ENCODE measurements at regions not wholly inside any gene's neighbourhood (a gene's known extent, or its start where the extent isn't known, plus 50 kb on each side); places are given as distances from the start of the nearest gene placed in this dataset.

DNA sequence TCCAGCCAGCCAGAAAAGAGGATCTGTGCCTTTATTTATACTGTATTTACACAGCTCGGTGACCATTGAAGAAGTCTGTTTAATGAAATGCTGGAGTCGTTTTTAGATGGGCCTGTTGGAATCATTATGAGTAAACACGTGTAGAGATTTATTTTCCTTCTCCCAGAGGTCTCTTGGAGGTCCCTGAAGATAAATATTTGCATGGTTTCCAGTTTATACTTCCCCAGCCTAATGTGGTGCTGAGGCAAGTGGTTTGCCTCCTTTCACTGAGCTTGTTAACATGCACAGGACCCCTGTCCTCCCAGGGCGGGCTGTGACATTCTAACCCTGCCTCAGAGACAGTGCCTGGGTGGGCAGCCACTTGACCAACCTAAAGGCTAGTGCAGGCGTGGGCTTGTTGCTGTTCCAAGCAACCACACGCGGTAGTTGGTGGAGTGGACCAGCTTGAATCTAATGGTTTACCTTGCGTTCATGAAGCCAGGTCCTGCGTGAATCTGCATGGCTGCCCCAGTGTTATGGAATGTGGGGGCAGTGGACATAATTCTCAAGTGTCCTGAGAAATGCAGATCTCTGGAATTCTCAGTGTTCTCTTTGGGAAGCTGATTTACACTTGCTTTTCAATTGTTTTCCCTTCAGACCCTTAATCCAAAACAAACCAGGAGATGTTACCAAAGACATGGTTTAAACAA lies 130.2 kb upstream of the DLX2 start:
- DNase-seq: no peak

DNA sequence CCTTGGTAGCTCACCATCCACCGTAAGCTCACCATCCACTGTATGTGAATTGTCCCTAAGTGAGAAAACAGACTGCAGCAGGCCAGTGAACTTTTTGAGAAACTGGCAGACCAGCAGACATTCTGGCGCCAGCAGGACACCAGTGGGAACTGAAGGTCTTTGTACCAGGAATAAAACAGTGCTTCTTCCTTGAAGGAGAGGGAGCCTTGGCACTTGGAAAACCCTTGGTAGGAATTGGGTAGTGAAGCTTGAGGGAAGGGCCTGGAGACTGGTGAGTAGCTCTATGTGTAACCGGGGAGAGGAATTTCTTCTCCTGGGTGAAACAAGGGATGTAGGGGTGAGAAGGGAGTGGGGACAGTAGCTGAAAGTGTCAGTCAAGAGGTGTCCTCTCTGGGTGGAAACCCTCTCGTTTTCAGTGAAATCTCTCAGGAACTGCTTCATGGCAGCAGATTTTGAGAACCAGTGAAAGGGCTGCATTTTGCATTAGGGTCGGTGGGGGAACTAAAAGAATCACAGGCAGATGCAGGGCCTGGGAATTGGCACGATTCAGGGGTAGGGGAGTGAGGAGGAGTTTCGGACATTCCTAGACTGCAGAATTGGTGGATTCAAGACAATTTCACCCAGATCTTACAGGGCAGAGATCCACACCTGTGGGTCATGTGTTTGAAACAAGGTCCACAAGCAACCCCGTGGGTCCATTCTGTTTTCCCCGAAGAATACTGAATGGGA lies 131.5 kb upstream of the DLX2 start:
- no peak for DNase-seq

DNA sequence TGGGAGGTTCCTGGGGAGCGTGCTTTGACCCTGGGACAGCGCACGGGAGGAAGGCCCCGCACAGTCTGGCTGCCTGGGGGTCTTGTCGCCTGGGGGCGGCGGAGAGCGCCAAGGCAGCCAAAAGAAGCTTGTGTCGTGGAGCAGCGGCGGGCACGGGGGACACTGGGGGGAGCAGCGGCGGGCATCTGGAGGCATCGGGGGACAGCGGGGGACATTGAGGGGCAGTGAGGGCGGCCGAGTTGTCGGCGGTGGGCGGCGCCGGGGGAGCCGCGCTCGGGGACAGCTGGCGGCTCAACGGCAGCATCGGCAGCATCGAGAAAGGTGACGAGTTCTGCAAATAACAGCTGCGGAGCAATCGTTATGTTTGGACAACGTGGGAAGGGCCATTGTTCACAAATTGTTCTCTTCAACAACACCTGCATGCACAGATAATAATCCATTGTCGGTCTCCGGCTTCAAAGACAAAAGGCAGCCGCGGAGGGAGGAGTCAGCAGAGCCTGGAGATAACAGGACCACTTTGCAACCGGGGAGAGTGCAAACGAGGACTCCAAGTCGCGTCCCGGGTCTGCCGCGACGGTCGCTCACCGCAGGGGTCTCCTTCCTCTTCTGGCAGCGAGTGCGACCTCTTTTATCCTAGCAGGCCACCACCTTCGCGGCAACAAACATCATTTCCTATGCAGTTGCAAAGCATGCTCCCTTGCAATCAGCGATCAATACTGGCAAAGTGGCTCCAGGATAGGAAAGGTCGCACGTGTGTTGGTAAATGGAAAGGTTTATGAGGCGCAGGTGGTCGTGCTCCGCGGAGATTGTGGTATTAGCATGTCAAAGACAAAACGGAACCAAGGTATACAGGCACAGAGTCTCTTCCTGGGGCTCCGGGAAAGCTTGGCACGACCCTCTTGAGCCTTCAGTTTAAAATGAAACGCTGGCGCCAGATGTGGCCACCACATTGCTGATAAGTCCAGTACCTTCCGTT lies 132.3 kb upstream of the DLX2 start:
- peak; percentile 22 to 34 for DNase-seq

DNA sequence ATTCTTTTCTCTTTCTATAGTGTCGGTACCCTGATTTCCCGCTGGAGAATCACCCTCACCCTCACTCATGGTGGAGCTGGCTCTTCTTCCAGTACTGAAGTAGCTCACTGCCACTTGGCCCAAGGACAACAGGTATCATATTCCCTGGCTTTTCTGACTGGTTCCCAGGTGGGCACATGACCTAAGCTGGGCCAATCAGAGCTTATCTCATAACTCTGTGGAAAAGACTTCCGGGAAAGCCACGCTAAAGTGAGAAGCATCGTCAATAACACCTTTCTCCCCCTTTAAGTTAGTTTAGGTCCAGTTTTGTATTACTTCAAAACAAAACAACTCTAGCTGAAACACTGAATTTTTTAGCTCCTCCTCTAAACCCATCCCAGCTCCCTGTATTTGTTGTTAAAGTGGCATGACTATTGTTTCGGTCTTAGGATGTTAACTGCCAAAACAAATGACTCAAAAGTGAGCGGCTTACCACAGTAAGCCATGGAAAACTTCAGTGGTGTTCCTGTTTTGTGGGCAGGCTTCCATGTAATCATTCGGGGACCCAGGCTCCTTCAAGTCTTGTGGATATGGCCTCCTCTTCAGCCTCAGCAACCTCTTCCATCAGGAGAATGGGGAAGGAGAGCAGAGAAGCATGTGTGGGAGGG lies 137.4 kb upstream of the DLX2 start:
- DNase-seq: no peak

DNA sequence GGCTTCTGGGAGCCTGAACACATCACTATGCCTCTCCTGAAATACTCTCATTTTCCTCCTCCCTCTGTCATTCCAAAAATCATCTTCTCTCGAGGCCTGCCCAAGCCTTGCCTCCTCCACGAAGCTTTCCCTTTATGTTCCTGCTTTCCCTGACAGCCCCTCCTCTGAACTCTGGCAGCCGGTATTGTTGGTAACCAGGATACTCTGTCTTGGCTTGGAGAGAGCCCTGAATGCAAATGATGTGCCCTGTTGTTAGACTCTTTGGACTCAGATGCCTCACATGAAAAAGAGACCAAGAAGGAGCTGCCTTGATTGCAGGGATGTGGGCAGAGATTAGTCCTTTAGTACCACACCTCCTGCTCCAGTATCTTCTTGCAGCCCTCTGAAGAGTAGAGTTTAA lies 138.5 kb upstream of the DLX2 start:
- no peak for DNase-seq

DNA sequence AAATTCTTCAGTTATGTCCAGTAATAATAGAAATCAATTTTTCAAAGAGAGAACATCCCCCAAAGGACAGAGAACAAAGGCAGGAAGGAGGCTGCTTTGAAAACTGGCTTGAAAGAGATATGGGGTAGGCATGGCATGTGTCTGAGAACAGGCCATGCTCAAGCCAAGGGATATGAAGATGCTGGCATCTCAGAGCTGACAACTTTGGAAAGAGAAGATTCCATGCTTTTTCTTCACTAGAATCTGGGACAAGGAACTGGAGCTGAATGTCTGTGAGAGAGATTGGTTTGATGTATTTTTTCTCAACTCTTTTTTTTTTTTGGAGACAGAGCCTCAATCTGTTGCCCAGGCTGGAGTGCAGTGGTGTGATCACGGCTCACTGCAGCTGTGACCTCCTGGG lies 139.8 kb upstream of the DLX2 start:
- no peak for DNase-seq

DNA sequence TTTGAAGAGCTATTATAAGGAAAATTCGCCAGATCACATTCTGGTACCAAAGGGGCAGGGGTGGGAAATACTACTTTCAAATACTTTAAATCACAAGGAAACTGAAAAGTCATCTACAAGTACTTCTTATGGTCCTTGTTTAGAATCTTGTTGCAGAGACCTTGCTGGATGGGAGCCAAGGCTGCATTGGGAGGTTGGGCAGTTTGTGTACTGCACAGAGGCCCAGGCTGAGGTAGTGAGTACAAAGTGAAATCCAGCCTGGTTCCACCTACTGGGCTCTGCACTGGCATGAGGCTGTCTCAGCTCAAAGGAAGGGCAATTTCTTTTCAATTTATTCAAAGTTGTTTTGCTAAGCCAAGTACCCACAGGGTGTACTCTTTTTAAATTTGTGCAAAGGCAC lies 140.3 kb upstream of the DLX2 start:
- no peak for DNase-seq

DNA sequence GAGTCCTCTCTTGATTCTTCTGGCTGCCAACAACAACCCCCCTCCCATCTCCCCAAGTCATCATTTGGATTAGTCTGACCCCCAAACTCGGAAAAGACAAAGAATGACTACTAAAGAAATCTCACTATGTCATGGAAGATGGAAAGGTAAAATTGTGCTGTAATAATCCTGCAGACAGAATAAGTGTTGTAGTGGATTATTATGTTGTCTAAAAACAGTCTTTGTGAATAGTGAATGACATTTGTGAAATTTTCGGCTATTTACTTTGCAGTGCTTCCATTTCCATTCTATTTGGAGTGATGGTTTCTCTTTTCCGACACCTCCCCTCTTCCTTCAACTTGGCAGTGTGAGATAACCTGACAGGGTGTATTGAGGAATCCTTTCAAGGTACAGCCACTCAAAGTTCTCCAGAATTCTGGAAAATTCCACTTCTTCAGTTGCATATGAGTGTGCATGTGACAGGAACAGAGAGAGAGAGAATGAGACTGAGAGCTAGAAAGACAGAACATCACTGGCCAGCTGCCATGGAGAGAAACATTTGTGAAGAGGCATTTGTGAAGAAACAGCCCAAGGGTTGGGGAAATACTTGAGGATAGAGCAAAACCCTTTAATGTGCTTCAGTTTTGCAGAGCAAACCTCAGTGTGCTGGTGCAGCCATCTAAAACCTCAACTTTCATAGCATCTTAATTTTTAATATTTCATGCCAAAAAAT lies 141.9 kb upstream of the DLX2 start:
- no peak for DNase-seq

DNA sequence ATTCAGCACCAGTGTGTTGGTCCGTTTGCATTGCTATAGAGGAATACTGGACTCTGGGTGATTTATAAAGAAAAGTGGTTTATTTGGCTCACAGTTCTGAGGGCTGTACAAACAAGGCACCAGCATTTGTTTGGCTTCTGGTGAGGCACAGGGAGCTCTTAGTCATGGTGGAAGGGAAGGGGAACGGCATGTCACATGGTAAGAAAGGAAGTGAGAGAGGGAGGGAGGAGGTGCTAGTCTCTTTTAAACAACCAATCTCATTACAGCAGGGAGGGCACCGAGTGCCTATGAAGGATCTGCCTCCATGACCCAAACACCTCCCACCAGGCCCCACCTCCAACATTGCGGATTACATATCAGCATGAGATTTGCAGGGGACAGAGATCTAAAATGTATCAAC lies 143.9 kb upstream of the DLX2 start:
- DNase-seq: no peak

DNA sequence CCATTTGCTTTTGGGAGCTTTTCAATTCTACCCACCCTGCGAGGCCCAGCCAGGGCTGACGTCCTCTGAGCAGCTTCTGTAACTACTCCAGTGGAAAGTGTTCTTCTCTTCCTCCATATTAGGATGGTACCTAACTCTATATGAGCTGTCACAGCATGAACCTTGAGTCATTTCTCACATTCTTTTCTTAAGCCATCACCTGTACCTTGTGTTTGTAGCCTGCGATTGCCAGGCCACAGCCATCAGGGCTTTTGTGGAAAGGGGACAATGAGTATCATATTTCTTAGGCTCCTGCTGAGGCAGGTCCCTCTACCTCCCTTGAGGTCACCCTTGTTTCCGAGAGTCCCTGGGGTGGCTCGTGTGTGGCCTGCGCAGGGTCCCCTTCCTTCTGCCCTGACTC lies 144.5 kb upstream of the DLX2 start:
- no peak for DNase-seq

DNA sequence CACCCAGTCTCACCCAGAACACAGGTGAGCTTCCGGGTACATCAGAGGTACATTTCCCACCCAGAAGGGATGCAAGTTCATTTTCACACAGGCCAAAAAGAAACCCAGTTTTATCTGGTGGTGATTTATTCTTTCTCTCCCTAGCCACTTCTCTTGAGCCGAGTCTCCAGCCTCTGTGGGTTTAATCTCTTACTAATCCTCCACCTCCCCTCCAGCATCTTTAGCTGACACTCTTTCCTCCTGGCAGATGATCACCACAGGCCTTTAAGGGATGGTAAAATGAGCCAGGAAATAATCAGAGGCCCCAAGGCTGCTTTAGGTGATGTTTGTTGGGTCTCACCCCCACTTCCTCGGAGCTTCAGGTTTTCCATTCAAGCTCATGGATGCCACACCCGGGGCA lies 145.7 kb upstream of the DLX2 start:
- no peak for DNase-seq

DNA sequence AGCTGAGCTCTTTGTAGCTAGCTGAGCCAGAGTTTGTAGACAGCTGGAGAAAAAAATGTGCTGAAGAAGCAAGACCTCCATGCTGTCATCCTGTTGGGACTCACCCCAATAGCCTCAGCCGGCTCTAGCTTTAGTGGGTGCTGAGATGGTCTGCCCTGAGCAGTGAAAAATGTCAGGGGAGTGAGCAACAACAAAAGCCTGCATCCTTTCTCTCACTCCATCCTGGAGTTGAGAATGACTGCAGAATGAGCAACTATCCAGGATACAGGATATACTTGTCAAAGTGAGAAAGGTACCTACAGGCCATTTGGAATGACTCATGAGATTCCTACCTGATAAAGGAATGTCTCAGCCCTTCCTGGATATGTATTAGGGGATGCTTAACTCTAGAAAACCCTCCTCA lies 146.1 kb upstream of the DLX2 start:
- DNase-seq: no peak

DNA sequence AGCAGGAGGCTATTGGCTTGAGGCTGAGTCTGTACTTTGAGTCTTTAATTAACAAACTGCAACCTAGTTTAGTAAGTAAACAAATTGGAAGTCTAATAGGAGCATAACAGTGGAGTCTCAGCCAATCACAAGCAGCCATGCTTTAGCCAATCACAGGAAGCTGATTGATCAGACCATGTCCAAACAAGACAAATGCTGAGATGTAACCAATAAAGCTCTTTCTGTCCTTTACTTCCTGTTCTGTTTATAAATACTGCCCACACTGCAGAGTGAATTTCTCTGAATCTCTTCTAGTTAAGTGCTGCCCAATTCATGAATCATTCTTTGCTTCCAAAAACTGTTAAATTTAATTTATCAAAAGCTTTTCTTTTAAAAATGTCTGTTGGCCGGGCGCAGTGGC lies 146.6 kb upstream of the DLX2 start:
- no peak for DNase-seq

DNA sequence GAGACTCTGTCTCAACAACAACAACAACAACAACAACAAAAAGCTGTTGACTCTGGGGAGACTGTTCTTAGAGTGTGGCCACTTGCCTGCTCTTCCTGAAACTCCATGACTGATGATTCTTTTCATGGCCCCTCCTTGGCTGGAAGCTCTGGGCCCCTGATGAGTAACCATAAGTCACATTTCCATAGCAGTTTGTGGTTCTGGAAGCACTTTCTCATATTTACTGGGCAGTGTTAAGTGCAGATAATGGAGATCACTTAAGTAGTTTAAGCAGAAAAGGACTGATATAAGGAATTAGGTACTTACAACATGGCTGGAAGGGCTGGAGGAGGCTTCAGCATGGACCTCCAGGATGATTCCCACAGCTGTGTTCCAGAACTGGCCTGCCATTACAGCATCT lies 147.3 kb upstream of the DLX2 start:
- no peak for DNase-seq

DNA sequence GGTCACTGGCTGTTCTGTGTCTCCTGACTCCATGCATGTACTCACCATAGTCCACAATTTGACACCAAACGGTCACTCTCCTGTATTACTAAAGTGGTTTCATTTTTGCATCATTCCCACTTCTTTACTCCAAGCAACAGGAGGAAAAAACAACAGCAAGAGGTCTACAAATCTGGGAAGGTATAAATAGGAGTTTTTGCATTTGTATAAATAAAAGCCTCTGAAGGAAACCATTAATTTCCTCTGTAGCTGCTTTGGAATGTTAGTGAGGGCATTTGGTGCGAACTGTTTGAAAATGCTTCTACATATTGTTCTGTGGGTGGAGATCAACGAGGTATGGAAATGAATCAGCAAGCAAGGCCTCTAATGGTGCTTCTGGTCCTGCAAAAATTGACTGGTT lies 148.5 kb upstream of the DLX2 start:
- no peak for DNase-seq

DNA sequence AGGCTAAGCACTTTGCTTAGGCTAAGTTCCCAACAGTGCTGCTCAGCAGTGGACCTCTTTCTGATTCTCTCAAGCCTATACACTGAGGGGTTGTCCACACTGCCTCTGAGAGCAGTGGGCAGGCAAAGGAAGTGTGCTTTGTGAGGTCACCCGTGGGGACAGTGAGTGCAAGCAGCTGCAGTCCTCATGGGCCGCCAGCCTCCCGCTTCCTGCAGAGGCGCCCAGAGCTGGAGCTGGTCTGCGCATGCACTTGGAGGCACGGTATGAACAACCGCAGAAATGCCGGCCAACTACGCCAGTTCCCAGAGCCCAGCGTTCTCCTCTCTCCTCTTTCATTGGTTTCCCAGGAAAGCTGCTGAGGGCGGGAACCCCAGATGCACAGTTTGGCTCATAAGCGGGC lies 149.5 kb upstream of the DLX2 start:
- DNase-seq: no peak

DNA sequence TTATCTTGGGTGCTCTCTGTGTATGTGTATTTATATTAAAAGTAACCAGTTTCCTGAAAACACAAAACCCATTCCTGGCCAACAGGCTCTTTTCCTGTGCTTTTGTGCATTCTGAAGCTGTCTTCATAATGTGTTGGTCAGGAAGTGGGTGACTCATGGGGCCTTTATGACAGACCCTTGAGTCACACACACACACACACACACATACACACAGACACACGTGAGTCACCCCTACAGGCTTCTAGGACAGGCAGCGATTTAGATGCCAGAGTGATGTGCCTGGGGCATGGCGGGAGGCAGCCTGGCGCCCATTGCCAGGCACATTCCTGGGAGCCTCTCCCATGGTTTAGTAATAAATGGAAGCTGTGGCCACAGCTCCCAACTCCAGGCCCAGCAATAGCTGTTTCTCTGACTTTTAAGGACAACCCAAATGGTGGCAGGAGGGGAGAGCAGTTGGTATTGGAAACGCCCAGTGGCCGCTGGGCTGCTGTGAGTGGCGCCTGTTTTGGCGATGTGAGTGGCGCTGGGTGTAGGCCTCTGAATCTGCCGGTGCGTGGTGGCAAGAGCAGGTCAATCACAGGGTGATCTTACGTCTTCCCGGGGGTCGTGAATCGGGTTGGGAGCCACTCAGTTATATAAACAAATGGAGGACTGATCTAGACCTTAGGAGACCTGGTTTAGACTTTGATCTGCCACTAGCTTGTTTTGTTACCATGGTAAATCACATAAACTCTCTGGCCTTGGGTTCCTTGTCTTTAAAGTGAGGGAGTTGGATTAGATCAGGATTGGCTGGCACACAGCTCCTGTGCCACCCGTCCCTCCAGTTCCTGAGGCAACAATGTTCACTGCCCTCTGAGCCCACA lies 150.7 kb upstream of the DLX2 start:
- peak; percentile 57 to 71 for DNase-seq

DNA sequence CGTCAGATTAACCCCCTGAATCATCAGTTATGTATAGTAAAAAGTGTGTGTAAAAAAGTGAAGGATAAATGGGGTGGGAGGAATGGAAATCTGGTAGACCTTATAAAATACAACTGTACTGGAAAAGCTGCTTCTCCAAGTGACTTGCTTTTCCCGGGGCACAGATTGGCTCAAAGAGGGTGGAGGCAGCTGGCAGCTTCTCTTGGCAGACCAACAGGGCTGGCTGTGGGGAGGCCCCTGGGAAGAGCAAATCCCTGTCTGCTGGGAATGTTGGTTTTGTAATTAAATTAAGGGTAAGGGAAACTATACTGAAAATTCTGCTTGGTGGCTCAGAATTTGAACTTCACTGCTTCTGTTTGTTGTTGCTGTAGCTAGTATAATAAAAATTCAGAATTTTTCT lies 154.2 kb upstream of the DLX2 start:
- DNase-seq: no peak

DNA sequence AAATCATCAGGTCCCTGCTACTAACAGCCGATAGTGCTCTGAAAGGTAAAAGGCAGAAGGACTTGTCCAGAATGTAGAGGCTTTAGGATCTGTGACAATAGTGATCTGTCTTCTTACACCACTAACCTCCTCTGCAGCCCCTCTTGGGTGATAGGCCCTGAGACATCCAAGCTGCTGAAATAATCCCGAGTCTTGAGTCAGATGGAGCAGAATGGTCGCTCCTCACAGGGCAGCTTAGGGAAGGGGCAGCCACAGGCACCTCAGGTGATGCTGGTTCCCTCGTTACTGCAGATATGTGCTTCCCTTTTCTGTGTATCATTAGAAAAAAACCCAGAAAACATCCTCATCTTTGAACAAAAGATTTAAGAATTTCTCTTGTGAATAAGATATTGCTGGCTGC lies 157.1 kb upstream of the DLX2 start:
- no peak for DNase-seq

DNA sequence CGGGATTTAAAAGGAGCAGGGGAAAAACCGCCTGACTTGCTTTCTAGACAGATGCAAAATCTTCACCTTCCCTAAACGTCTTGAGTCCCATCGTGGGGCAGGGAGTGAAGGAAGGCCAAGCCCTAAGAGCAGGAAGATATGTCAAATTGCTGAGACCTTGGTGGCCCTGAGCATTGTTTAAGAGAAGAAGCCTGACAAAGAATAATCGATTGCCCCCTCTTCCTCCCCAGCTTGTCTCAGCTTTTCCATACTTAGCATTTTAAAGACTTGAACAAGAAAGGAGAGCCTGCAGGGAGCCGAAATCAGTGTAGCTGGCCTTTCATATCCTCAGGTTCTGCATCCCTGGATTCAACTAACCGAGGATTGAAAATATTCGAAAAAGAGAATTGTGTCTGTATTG lies 157.6 kb upstream of the DLX2 start:
- DNase-seq: no peak

DNA sequence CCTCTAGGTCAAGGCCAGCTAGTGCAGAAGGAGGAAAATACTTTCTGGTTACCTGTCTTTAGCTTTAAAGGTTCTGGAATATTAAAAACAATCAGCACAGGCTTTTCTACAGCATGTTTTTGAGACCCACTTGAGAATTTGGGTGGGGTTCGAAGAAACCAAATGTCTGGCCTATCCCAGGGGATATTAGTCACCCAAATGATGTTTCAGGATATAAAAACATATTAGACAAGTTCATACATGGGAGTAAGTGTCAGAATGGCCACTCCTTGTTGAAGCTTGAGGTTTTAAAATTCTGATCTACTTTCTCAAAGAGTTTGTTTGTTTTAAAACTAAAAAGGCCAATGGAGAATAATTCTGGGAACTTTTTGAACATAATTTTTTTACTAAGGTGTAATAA lies 158.6 kb upstream of the DLX2 start:
- DNase-seq: no peak

DNA sequence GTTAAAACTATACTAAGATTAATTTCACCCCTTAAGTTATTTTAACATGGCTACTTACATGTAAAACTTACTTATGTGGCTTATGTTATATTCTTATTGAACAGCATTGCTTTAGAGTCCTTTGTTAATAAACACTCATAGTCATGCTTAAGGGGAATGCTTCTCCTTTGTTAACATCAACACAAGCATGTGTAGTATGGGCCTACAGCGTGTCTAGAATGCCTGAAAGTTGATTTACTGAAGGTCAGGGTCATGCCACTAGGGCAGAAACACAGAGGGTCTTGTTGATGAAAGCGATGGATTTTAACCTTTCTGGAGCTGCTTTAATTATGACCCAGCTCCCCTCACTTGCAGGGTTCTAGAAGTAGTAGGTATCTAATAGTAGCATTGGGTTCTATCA lies 159.8 kb upstream of the DLX2 start:
- no peak for DNase-seq

Measured in activated CD4-positive, alpha-beta T cell treated with anti-CD3 and anti-CD28 coated beads for 4 hours (primary cell).